Esophagus squamous epithelium (tissue), 4 donors: ENCODE measurements at regions not wholly inside any gene's neighbourhood (a gene's known extent, or its start where the extent isn't known, plus 50 kb on each side); places are given as distances from the start of the nearest gene placed in this dataset.

Experiments used
- POLR2A ChIP-seq, 4 donors: fragments of 450-650 bp; IDR thresholded peaks; one replicate each; pipeline ENCODE4 v1.6.1; 2017; ENCODE audit warnings: antibody characterized with exemption in 4 of 4, mild to moderate bottlenecking in 4 of 4, moderate library complexity in 3 of 4
- TF ChIP-seq, protein P1 (sequence below), 6 experiments: fragments of 450-650 bp in 4 of 6; fragments of 200-600 bp in 2 of 6; sonication (generic) in 2 of 6; IDR thresholded peaks; one replicate each; pipeline ENCODE4 v1.5.1; 2016 to 2019; ENCODE audit warnings: antibody characterized with exemption in 6 of 6, mild to moderate bottlenecking in 4 of 6, moderate library complexity in 4 of 6

DNA sequence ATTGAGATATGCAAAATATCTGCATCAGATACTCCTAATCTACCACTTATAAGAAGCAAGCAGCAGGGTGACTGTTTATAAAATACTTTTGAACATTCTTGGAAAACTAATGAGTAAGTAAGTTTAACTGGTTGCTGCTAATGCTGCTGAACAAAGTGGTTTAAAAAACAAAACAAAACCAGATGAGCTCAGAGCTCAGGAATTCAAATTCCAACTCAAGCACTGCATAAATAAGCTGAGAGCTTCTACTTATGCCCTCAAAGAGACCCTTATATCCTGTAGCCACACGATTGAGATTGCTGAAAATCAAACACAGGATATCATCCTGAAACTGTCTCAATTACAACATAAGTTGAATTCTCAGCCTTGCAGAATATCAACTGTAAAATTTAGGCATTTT, 62.3 kb upstream of the NYAP2 start:
- TF ChIP-seq, protein P1, sequence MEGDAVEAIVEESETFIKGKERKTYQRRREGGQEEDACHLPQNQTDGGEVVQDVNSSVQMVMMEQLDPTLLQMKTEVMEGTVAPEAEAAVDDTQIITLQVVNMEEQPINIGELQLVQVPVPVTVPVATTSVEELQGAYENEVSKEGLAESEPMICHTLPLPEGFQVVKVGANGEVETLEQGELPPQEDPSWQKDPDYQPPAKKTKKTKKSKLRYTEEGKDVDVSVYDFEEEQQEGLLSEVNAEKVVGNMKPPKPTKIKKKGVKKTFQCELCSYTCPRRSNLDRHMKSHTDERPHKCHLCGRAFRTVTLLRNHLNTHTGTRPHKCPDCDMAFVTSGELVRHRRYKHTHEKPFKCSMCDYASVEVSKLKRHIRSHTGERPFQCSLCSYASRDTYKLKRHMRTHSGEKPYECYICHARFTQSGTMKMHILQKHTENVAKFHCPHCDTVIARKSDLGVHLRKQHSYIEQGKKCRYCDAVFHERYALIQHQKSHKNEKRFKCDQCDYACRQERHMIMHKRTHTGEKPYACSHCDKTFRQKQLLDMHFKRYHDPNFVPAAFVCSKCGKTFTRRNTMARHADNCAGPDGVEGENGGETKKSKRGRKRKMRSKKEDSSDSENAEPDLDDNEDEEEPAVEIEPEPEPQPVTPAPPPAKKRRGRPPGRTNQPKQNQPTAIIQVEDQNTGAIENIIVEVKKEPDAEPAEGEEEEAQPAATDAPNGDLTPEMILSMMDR (IDR thresholded peaks at IDR 0.05): no peak
- no peak for TF ChIP-seq POLR2A (IDR thresholded peaks at IDR 0.05)
